ENCODE measurements at regions not wholly inside any gene's neighbourhood (a gene's known extent, or its start where the extent isn't known, plus 50 kb on each side); places are given as distances from the start of the nearest gene placed in this dataset.
"Not testable (repeated sequence)": the region's sequence is repeated elsewhere in the genome, so short reads cannot be mapped to it uniquely, and the experiment has no call there.

- Histone ChIP-seq H3K4me3 (no peak overlapping the region), H4K20me1 (ENCODE audit: low read depth) (no peaks in the 10 kb centered on the region), H3F3A (ENCODE audit: low read depth) (no peaks in the 10 kb centered on the region), H3K4me2 (no peak overlapping the region), H3K9ac (no peak overlapping the region), H3K36me3 (no peaks in the 10 kb centered on the region), H2AFZ (replicated peaks) (no peak overlapping the region), H3K9me3 (ENCODE audit: low read depth) (peaks cover 4% of the 10 kb centered on the region), H3K79me2 (ENCODE audit: low read depth) (no peaks in the 10 kb centered on the region), H3K4me1 (no peaks in the 10 kb centered on the region), H3K27ac (no peak overlapping the region), H3K27me3 (no peaks in the 10 kb centered on the region)
- no peak overlapping the region for H3K27ac Mint-ChIP-seq
- TF ChIP-seq CTCF (IDR thresholded peaks at IDR 0.05) = no peak
- TF ChIP-seq EZH2phosphoT487 (IDR thresholded peaks at IDR 0.05) = no peak
- TF ChIP-seq EZH2 (IDR thresholded peaks at IDR 0.05) = no peak
- DNase-seq (ENCODE audit: low spot score) = no peak
- H3K4me3 Mint-ChIP-seq = no peak overlapping the region
- no peaks in the 10 kb centered on the region for H3K27me3 Mint-ChIP-seq (ENCODE audit: insufficient read depth, low read depth)
- H3K4me1 Mint-ChIP-seq = no peaks in the 10 kb centered on the region
- no peaks in the 10 kb centered on the region for H3K36me3 Mint-ChIP-seq
- H3K9me3 Mint-ChIP-seq = peaks cover 8% of the 10 kb centered on the region
Observed at GRCh38 chr10:53331460-53331859, 558.9 kb upstream of the MBL2 start.

GRCh38 chr10:53326401-53327305 is 554.1 kb upstream of the MBL2 start:
- H3K9me3 ChIP-seq (ENCODE audit: low read depth); H3K4me2 ChIP-seq; DNase-seq (ENCODE audit: low spot score); H3K27me3 Mint-ChIP-seq (ENCODE audit: insufficient read depth, low read depth); H3K27ac Mint-ChIP-seq; H3K36me3 Mint-ChIP-seq; H3K4me3 Mint-ChIP-seq; H3K36me3 ChIP-seq; H3K9ac ChIP-seq; H3K9me3 Mint-ChIP-seq; H3K79me2 ChIP-seq (ENCODE audit: low read depth); H3K27ac ChIP-seq; H3K27me3 ChIP-seq; H3K4me1 ChIP-seq; H4K20me1 ChIP-seq (ENCODE audit: low read depth); H2AFZ ChIP-seq (replicated peaks); H3K4me1 Mint-ChIP-seq; H3F3A ChIP-seq (ENCODE audit: low read depth); H3K4me3 ChIP-seq: not testable (repeated sequence)

GRCh38 chr10:53325066-53325465 is 552.5 kb upstream of the MBL2 start:
- Histone ChIP-seq H3K27ac (no peak overlapping the region), H4K20me1 (ENCODE audit: low read depth) (no peaks in the 10 kb centered on the region), H3K36me3 (no peaks in the 10 kb centered on the region), H3F3A (ENCODE audit: low read depth) (no peaks in the 10 kb centered on the region), H2AFZ (replicated peaks) (no peak overlapping the region), H3K79me2 (ENCODE audit: low read depth) (no peaks in the 10 kb centered on the region), H3K27me3 (no peaks in the 10 kb centered on the region), H3K4me3 (no peak overlapping the region), H3K4me1 (no peaks in the 10 kb centered on the region), H3K9ac (no peak overlapping the region), H3K9me3 (ENCODE audit: low read depth) (no peaks in the 10 kb centered on the region), H3K4me2 (no peak overlapping the region)
- Mint-ChIP-seq H3K27me3 (ENCODE audit: insufficient read depth, low read depth) (no peaks in the 10 kb centered on the region), H3K36me3 (no peaks in the 10 kb centered on the region), H3K4me3 (no peak overlapping the region), H3K9me3 (no peaks in the 10 kb centered on the region), H3K4me1 (no peaks in the 10 kb centered on the region), H3K27ac (no peak overlapping the region)
- DNase-seq (ENCODE audit: low spot score) = no peak
- TF ChIP-seq CTCF (IDR thresholded peaks at IDR 0.05) = no peak

GRCh38 chr10:53315709-53316108 is 543.1 kb upstream of the MBL2 start:
- H3K27me3 ChIP-seq = no peaks in the 10 kb centered on the region
- no peaks in the 10 kb centered on the region for H3K9me3 ChIP-seq (ENCODE audit: low read depth)
- no peak overlapping the region for H3K4me2 ChIP-seq
- Mint-ChIP-seq H3K27ac (no peak overlapping the region), H3K4me3 (no peak overlapping the region), H3K9me3 (peaks cover 8% of the 10 kb centered on the region), H3K4me1 (peaks cover 24% of the 10 kb centered on the region), H3K27me3 (ENCODE audit: insufficient read depth, low read depth) (no peaks in the 10 kb centered on the region), H3K36me3 (no peaks in the 10 kb centered on the region)
- H3K27ac ChIP-seq = no peak overlapping the region
- peaks cover 21% of the 10 kb centered on the region for H3K4me1 ChIP-seq
- DNase-seq (ENCODE audit: low spot score) = no peak
- no peaks in the 10 kb centered on the region for H3K79me2 ChIP-seq (ENCODE audit: low read depth)
- no peaks in the 10 kb centered on the region for H4K20me1 ChIP-seq (ENCODE audit: low read depth)
- H3K36me3 ChIP-seq = no peaks in the 10 kb centered on the region
- H3K4me3 ChIP-seq = no peak overlapping the region
- H2AFZ ChIP-seq (replicated peaks) = no peak overlapping the region
- H3K9ac ChIP-seq = no peak overlapping the region
- TF ChIP-seq EZH2phosphoT487 (IDR thresholded peaks at IDR 0.05) (no peak), EZH2 (IDR thresholded peaks at IDR 0.05) (no peak), CTCF (IDR thresholded peaks at IDR 0.05) (no peak)
- no peaks in the 10 kb centered on the region for H3F3A ChIP-seq (ENCODE audit: low read depth)
